ENCODE measurements at regions not wholly inside any gene's neighbourhood (a gene's known extent, or its start where the extent isn't known, plus 50 kb on each side); places are given as distances from the start of the nearest gene placed in this dataset.

DNA sequence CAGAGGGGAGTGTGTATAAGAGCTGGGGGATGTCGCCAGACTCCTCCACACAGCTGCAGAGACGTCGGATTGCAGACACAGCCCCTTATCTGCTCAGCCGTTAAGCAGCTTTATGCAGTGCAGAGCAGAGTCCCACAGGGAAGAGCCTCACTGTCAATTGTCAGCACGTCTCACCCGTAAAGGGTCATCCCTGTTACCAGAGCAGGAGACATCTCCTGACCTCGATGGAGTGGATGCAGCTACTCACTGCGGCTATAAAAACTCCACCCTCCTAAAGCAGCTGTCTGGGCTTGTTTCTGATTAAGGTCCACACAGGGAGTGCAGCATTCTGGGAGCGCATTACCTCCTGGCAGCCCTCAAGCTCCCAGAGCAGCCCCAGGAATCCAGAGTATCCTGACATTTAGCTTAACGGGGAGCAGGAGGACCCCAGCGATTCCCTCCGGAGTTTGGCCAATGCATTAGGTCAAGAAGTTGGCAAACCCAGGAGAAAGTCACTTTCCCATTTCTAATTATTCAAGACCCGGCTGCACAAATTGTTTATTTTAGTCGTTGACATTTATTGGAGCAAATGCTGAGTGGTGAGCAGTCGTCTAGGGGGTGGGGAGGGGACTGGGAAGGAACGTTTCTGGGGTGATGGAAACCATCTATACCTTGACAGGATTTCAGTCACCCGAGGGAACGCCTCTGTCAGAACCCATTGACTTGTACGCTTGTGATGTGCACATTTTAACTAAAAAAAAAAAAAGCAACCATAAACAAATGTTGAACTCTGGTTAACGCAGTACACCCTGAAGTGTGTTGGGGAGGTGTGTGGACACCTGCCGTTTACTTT is 100.0 kb upstream of the ZNF469 start:
- H3K27ac ChIP-seq = no peak overlapping the region
- H3K36me3 ChIP-seq = no peaks in the 10 kb centered on the region
- TF ChIP-seq, protein P1, sequence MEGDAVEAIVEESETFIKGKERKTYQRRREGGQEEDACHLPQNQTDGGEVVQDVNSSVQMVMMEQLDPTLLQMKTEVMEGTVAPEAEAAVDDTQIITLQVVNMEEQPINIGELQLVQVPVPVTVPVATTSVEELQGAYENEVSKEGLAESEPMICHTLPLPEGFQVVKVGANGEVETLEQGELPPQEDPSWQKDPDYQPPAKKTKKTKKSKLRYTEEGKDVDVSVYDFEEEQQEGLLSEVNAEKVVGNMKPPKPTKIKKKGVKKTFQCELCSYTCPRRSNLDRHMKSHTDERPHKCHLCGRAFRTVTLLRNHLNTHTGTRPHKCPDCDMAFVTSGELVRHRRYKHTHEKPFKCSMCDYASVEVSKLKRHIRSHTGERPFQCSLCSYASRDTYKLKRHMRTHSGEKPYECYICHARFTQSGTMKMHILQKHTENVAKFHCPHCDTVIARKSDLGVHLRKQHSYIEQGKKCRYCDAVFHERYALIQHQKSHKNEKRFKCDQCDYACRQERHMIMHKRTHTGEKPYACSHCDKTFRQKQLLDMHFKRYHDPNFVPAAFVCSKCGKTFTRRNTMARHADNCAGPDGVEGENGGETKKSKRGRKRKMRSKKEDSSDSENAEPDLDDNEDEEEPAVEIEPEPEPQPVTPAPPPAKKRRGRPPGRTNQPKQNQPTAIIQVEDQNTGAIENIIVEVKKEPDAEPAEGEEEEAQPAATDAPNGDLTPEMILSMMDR (IDR thresholded peaks at IDR 0.05) = no peak
- no peak for TF ChIP-seq POLR2A (IDR thresholded peaks at IDR 0.05)
- H3K4me3 ChIP-seq (replicated peaks in 1 of 3) = no peak overlapping the region
- intact Hi-C loops (cut with DNase I) = no loop called here
- DNase-seq = no peak
- 60 to 65% methylated on average over 21 of the region's 21 CpGs for WGBS, 2 donors
- H3K9me3 ChIP-seq = no peaks in the 10 kb centered on the region
- no peaks in the 10 kb centered on the region for H3K4me1 ChIP-seq
- H3K27me3 ChIP-seq = no peaks in the 10 kb centered on the region

DNA sequence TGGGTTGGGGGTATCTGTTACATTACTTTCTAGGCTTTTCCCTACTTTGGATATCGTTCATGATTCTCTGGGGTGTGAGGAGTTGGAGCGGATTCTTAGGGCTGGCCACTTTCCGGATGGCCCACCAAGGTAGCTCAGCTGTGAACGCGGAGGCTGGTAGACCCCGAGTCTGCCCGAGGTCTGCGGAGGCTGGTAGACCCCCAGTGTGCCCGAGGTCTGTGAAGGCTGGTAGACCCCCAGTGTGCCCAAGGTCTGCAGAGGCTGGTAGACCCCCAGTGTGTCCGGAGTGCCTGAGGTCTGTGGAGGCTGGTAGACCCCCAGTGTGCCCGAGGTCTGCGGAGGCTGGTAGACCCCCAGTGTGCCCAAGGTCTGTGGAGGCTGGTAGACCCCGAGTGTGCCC is 99.2 kb upstream of the ZNF469 start:
- no peaks in the 10 kb centered on the region for H3K36me3 ChIP-seq
- 92 to 96% methylated on average over 9 to 13 of the region's 13 CpGs for WGBS, 2 donors
- H3K4me1 ChIP-seq = no peaks in the 10 kb centered on the region
- no peak overlapping the region for H3K27ac ChIP-seq
- no peaks in the 10 kb centered on the region for H3K27me3 ChIP-seq
- no peak overlapping the region for H3K4me3 ChIP-seq (replicated peaks in 1 of 3)
- no peak for TF ChIP-seq POLR2A (IDR thresholded peaks at IDR 0.05)
- TF ChIP-seq, protein P1 (IDR thresholded peaks at IDR 0.05) = no peak
- DNase-seq = no peak
- H3K9me3 ChIP-seq = no peaks in the 10 kb centered on the region
- intact Hi-C loops (cut with DNase I) = no loop called here

DNA sequence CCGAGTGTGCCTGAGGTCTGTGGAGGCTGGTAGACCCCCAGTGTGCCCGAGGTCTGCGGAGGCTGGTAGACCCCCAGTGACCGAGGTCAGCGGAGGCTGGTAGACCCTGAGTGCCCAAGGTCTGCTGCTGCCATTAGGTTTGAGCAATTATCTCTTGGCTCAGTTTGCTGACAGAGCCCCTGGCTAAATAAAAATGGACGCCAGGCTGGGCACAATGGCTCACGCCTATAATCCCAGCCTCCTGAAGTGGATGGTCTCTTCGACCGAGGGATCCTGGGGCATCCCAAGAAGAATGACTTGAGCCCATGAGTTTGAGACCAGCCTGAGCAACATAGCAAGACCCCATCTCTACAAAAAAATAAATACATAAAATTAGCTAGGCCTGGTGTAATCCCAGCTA is 98.7 kb upstream of the ZNF469 start:
- Histone ChIP-seq H3K36me3 (no peaks in the 10 kb centered on the region), H3K27me3 (no peaks in the 10 kb centered on the region), H3K4me3 (replicated peaks in 1 of 3) (no peak overlapping the region), H3K27ac (no peak overlapping the region), H3K4me1 (no peaks in the 10 kb centered on the region), H3K9me3 (no peaks in the 10 kb centered on the region)
- DNase-seq = no peak
- WGBS, 2 donors = 91 to 96% methylated on average over 4 to 8 of the region's 9 CpGs
- no peak for TF ChIP-seq POLR2A (IDR thresholded peaks at IDR 0.05)
- TF ChIP-seq, protein P1 (IDR thresholded peaks at IDR 0.05) = no peak
- intact Hi-C loops (cut with DNase I) = no loop called here

DNA sequence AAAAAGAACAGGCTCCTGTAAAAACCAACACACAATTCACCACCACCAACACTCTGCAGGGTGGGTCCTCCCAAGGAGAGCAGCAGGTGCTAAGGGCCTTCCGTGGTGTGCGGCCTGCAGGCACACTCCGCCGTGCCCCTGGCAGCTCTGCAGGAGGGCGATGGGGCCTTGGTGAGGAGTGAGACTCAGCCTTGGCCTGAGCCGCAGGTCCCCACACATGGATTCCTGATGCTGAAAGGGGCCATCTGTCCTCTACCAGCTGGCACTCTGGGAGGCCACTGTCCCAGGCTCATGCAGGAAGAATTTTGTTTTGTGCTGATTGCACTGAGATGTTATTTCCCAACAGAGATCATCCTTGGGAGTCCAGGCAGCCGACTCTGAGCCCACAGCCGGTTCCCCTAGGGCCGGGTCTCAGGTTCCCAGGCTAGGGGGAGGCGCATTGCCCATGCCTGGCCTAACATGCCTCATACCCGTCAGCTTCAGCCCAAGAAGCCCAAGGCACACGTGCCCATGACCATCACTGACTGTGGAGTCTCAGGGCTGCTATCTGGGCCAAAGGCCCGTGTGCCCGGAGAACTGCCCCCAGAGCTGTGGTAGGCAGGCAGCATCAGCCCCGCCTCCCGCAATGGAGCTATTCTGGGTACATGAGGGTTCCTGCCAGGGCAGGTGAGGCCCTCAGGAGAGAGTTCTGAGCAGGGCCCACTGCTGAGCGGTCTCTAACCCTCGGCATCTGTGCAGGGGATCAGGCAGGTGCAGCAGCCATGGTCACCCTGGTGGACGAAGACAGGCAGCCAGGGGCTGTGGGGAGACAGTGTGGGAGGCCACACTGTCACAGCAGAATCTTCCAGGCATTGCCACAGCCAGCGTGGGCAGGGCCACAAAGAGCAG is 97.9 kb upstream of the ZNF469 start:
- Histone ChIP-seq H3K9me3 (no peaks in the 10 kb centered on the region), H3K27ac (no peak overlapping the region), H3K4me3 (replicated peaks in 1 of 3) (no peak overlapping the region), H3K4me1 (no peaks in the 10 kb centered on the region), H3K27me3 (no peaks in the 10 kb centered on the region), H3K36me3 (no peaks in the 10 kb centered on the region)
- 89 to 94% methylated on average over 11 of the region's 20 CpGs for WGBS, 2 donors
- TF ChIP-seq POLR2A (IDR thresholded peaks at IDR 0.05) = no peak
- TF ChIP-seq, protein P1 (IDR thresholded peaks at IDR 0.05) = no peak
- no peak for DNase-seq
- intact Hi-C loops (cut with DNase I) = no loop called here

DNA sequence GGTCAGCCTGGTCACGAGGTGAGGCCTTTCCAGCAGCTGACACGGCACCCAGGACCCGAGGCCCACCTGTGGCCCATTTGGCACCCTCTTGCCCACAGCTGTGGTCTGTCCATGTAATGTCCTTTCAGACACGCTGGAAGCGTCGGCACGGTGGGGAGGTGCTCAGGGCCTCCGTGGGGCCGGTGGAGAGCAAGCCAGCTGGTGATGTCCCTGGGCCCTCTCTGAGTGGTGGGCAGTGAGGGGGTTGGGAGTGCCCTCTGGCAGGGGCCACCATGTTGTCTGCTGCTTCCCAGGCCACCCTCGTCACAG is 97.3 kb upstream of the ZNF469 start:
- Histone ChIP-seq H3K9me3 (no peaks in the 10 kb centered on the region), H3K27ac (no peak overlapping the region), H3K4me1 (no peaks in the 10 kb centered on the region), H3K27me3 (no peaks in the 10 kb centered on the region), H3K36me3 (no peaks in the 10 kb centered on the region), H3K4me3 (replicated peaks in 1 of 3) (no peak overlapping the region)
- WGBS, 2 donors = 86 to 100% methylated on average over 2 to 7 of the region's 10 CpGs
- intact Hi-C loops (cut with DNase I) = no loop called here
- no peak for DNase-seq
- TF ChIP-seq POLR2A (IDR thresholded peaks at IDR 0.05) = no peak
- TF ChIP-seq, protein P1 (IDR thresholded peaks at IDR 0.05) = no peak
